HG03565 (cell line): ENCODE measurements at regions not wholly inside any gene's neighbourhood (a gene's known extent, or its start where the extent isn't known, plus 50 kb on each side); places are given as distances from the start of the nearest gene placed in this dataset.

Source experiments
- ATAC-seq: cut with Tn5 transposase; IDR thresholded peaks from one replicate; pipeline ENCODE4 v1.9.1; 2021; ENCODE audit warnings: mild to moderate bottlenecking, moderate library complexity; ENCODE audit not compliant: unreplicated experiment

DNA sequence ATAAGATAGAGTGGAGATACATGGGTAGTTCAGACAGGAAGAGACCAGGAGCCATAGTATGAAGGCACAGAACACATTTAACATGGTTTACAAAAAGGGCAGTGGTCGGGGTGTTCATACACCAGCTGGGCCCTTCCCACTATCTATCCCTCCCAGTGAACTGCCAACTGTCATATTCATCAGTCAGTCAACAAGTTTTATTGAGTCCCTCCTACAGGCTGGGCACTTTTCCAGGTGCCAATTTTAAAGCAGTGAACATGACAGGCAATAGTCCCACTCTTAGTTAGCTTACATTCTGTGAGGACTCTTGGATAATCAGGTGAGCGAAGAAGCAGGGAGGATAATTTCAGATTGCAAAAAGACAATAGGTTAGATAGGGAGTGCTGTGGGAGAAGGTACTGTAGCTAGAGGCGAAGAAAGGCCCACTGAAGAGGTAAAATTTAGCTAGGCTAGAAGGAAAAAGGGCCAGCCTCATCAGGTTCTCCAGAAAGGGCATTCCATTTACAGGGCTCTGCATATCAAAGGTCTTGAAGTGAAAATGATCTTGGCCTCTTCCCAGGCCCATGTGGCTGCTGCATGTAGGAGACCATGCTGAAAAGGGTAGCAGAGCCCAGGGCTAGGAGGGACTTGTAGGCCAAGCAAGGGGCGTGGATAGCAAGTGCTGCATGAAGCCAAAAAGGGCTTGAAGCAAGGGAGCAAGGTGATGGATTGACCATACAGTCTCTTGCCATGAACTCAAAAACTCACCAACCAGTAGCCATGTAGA, 274.7 kb upstream of the SNX7 start:
- no peak for ATAC-seq

DNA sequence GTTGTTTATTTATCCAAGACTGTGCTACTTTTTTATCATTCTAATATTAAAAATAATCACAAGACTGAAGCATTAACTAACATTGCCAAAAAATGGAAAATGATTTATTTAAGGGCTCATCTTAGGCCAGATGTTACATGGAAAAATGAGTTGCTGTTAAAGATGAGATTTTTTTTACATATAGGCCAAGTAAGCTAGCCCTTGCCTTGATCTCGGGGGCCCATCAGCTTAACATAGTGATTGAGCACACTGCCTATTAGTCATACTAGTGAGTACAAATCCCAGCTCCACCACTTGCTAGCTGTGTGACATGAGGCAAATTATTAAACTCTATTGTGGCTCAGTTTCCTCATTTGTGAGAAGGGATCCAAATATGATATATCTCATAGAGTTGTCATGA, 275.9 kb upstream of the SNX7 start:
- no peak for ATAC-seq

DNA sequence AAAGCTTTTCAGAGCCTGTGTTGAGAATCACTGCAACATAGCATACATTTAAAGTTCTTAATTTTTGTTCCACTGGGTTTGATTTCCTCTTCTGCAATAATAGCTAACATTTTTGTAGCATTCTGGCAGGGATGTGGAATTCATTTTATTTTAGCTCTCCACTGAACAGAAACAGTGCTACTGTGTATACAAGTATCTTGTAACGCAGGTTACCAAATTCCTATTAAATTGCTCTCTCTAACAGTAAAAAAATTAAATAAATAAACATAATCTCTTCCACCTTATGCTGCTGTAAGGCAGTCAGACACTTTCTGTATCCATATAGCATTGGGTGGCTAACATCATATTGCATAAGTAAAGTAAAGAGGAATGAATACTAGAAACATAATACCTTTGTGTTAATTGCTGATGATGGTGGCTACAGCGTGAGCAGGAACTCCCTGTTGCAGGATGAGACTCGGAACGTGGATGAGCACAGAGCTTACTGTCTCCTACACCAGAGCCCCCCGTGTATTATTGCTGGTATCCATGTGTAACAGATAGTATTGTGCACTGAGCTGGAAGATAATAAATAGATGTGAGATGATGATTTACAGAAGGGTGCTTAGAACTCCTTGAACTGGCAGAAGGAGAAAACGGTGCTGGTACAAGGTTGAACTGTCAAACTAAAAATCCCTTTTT, 276.9 kb upstream of the SNX7 start:
- ATAC-seq = no peak

DNA sequence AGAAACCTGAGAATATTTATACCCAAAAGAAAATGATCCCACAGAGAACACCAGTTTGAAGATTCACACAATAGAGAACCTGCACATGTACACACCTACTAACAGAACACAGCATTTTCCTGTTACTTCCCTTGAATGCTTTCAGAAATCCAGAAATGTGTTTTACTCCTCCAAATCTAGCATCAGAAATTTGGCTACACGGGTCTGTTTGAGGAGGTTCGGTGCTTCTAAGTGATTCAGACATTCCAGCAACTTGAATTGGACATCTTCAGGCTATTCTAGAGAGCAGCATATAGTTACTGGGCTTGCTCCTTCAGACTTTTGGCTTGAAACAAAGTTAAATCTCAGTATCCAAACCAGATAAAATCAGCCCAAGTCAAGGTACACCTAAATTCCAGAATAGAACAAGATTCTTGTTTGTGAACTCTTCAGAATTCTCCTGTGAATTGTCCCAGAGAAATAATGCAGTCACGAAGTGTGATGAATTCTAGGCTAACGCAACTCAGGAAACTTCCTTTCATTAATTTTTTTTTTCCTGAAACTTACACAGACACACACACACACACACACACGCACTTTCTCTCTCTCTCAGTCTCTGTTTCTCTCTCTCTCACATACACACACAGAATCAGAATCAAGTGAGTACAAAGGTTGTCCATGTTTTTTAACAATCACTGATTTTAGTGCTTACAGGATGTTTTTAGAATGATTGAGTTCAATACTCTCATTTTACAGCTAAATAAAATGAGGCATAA, 278.4 kb upstream of the SNX7 start:
- no peak for ATAC-seq

DNA sequence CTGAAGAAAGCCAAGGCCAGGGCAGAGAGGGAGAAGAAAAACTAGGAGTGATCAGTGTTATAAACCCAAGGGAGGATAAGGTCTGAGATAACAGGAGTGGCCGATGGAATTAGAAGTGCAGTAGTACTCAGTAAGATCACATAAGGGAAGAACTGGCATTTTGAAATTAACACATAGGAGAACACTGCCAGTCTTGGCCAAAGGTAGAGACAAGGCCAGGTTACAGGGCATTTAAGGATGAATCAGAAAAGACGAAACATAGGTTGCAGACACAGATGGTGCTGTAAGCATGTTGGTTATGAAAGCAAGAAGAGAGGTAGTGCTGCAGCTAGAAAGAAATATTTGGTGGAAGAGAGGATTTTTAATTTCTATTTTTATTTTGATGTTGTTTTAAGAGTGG, 278.9 kb upstream of the SNX7 start:
- no peak for ATAC-seq

DNA sequence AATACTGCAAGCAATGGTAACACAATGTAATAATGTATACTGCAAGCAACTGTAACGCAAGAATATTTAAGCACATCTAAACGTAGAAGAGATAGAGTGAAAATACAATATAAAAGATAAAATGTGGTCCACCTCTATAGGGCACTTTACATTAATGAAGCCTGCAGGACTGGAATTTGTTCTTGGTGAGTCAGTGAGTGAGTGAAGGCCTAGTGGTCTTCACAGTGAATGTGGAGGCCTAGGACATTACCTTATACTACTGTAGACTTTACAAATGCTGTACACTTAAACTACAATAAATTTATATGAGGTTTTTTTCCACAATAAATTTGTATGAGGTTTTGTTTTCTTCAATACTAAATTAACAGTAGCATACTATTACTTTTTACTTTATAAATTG, 287.4 kb upstream of the SNX7 start:
- no peak for ATAC-seq

DNA sequence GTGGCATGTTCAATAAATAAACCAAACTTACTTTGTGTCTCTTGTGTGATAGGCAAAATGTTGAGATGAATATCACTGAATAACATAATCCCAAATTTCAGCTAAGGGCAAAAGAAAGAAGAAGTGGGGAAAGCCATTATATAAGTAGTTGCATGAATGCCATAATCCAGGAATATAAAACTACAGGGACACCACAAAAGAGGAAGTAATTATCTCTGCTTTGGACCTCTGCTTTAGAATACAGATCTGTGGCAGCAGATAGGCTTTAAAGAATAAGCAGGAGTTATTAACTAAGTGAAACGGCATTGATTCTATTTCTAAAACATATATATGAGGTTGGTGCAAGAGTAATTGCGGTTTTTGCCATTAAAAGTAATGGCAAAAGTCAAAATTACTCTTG, 288.5 kb upstream of the SNX7 start:
- no peak for ATAC-seq

DNA sequence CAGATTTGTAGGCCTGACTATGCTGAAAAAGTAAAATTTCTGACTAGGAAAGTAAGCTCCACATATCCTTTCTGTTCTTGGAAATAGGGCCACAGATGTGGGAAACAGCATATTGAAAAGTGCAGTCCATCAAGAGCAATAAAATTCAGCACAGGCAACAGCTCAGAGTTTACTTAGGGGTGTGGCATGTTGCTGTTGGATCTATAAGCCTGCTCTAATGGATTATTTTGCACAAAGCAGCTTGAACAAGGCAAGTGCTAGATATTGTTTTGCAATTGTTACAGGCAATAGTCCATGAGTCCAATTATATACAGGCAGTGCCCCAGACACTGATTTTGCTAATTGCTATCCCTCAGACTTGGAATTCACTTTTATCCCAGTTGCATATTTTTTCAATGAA, 289.8 kb upstream of the SNX7 start:
- ATAC-seq = no peak

DNA sequence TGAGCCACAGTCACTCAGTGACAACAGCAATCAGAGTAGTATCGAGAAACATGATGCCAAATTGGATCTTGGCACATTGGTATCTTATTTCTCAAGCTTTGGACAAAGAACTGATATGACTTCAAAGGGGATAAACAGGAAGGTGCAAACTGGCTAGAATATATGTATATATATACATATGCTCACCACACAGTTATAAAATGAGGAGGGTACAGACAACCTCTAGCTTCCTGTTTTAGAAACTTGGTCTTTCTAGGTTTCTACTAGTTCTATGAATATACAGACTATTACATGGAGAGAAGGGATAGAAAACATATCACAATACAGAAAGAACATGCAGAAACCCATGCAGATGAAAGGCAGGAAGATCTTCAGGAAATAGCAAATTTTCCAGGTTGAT, 292.1 kb upstream of the SNX7 start:
- no peak for ATAC-seq

DNA sequence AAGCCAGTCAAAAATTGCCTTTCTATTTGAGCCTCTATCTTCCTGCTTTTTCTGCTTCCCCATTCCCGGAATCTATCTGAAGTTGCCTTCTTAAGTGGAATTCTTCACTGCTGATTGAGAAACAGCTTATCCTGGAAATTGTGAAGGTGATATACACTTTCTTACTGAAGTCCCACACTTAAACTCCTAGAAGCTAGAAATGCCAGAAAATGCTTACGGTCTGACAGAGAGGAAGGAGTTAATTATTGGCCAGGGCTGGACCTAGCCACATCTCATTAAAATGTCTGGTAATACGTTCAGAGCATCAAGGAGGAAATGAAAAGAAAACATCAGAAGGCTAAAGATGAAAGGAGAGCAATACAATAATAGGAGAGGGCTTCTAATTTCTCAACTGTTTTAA, 292.5 kb upstream of the SNX7 start:
- no peak for ATAC-seq

DNA sequence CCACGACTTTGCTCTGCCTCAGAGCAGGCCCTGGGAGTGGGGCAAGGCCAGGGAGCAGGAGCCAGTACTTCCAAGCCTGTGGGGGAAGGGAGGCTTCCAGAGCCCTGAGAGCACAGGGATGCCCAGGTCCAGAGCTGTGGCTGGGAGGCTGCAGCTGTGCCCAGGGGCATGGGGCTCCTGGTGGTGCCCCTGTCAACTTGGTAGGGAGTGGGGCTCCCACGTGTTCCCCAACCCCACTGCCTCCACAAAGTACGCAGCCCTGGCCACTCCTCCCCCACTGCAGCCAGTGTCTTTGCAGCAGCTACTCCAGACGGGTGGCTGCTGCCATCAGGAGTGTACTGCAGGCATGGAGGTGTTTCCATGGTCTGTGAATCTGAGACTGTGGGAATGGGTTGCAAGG, 294.1 kb upstream of the SNX7 start:
- no peak for ATAC-seq

DNA sequence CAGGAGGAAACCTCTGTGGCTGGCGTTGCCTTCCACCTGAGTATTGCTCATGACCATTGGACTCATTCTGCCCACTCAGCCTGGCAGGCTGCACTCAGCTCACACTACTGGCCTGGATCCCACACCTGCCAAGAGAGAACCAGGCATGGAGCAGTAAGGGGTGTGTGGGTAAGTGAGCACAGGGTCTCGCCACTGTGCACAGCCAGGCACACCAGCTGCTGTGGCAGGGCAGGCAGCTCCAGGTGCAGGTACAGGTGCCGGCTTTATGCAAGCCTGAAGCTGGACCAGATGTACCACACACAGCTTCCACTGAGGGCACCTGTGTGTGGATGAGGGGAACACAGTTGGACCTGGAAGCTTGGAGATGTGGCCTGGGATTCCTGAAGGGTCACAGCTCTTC, 295.2 kb upstream of the SNX7 start:
- no peak for ATAC-seq

DNA sequence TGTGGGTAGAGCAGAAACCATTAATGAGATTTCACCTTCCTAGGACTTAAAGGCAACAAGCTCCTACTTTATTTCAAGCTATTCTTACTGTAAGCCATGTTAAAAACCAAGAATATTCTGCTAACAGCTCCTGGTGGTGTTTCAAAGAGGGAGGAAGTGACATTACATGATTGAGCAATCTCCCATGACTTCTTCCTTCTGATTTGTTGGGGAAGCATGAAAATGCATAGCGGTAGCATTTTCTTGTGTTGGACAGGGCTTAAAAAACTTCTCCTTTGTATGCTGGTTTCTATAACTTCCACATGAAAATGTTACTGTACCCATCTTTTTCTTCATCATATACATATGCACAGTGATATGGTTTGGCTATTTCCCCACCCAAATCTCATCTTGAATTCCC, 297.0 kb upstream of the SNX7 start:
- ATAC-seq = no peak

DNA sequence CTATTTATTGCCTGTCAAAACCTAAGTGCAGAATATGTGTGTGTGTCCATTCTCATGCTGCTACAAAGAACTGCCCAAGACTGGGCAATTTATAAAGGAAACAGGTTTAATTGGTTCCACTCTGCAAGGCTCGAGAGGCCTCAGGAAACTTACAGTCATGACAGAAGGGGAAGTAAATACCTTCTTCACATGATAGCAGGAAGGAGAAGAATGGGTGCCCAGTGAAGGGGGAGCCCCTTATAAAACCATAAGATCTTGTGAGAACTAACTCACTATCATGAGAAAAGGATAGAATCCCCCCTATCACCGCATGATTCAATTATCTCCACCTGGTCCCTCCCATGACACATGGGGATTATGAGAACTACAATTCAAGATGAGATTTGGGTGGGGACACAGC, 300.7 kb upstream of the SNX7 start:
- no peak for ATAC-seq

DNA sequence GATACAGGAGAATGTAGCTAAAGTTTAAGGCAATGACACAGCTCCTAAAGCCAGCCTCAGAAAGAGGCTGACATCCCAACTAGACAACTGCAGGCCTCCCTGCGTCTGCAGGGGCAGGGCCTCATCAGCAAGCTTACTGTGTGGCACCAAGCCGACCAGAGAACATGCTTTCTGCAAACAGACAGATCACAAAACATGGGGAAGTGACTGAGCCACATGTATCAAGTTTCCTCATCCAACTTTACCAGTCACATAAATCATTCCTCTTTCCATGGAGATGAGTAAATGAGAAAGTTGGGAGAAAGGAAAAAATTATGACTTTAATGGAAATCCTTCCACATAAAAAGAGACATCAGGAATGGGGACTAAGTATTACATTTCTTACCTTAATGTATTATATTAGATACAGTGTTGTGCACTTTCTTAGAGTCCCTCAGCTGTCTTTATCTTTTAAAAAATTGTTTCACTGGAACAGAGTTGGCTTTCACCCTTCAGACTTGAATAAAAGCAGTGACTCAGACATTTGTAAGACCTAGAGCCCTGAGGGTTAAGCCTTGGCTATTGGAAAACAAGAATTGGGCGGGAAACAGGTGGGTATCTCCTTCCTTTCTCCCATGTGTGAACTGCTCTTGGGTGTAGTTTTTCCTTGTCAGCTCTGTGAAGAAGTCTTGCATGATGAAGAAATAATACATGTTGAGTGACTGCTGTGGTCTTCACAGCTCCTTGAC, 305.7 kb upstream of the SNX7 start:
- no peak for ATAC-seq

DNA sequence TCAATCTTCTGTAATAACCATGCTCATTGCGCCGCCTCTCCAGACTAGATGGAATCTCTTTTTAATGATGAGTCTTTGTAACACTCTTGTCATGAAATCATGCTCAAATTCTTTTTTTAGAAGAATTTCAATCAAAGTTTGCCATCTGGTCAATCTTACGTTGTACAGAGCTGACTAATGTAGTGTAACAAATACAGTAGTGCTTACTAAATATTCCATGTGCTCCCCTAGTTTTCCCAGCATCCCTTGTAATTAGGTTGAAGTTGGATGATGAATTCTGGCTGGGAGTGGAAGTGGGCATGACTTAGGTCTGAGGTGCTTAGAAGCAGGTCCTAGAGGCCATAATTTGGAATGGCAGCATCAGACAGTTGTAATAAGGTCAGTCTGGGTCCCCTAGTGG, 309.1 kb upstream of the SNX7 start:
- no peak for ATAC-seq

DNA sequence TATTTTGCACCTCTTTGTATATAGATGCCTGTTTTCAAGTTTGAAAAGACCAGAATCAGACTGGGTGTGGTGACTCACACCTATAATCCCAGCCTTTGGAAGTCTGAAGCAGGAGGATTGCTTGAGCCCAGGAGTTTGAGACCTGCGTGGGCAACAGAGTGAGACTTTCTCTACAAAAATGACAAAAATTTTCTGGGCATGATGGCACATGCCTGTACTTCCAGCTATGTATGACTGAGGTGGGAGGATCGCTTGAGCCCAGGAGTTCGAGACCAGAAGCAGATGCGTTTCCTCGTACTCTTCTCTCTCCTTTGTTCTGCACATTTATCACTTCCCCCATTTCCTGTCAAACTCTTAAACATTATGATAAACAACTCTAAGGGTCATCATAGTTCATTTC, 310.0 kb upstream of the SNX7 start:
- ATAC-seq = no peak

DNA sequence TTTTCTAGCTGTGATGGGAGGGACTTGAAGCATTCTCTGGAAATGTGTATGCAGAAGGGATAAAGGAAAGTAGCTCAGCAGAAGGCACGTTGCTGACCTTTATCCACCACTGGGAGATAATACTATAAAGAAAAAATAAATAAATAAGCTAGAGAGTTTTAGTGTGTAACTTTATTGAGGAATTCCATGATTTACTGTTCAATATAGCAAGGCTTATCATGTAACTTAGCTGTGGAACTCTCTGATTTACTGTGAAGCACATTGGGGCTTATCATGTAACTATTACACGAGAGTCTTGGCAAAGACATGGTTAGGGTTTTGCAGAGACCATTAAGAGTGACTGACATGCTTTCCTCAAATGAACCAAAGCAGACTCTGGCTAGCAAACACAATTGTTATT, 316.1 kb upstream of the SNX7 start:
- ATAC-seq = no peak

DNA sequence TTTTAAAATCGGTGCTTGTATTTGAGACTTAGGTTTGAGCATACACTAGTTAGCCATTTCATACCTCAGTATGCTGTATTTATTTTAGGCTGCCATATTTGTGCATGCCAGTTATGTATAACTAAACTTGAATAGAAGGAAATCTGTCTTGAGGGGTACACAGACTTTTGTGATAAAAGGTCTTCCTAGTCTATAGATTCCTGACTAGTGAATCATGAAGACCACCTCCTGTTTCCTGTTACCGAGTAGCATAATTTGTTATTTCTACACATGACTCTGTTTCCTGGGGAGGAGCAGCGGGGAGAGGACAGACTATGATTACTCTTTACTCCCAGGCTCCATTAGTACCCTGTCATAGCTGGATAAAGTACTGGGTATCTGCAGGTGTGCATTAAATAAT, 316.8 kb upstream of the SNX7 start:
- no peak for ATAC-seq

DNA sequence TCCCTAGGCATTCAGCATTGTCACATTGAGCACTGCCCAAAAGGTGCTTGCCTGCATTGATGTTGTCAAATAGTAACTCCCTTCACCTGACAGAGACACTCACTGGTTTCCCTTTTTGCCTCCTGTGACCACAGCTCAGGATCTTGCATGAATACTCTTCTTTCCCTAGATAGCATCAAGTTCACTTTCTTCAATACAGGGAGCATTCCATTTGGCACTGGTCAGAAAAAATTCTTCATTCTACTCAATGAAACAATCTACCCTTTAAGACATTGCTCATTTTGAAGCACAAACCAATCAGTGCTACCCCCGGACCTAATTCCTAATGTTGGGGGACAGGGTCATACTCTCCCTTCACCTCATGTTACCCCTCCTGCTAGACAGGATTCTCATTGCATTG, 319.0 kb upstream of the SNX7 start:
- ATAC-seq = no peak

DNA sequence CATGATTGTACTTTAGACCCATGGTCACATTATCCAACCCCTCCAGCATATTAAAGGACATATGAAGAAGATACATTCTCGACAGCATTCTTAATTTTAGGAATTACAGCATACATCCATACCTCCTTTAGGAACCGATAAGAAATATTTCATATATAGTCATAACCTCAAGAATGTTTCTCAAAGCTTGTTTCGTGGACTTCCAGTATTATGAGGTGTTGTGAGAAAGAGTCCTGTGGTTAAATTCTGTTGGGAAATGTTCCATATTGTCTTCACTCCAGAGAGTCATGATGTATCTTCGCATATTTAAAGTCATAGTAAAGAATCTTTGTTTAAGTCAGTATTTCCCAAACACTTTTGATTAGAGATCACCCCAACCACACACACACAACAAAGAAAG, 321.0 kb upstream of the SNX7 start:
- ATAC-seq = no peak
